Thyroid gland (tissue), 4 donors: ENCODE measurements at regions not wholly inside any gene's neighbourhood (a gene's known extent, or its start where the extent isn't known, plus 50 kb on each side); places are given as distances from the start of the nearest gene placed in this dataset.

Experiments used
- POLR2A ChIP-seq, 2 donors: fragments of 450-650 bp; IDR thresholded peaks; one replicate each; pipeline ENCODE4 v1.6.1; 2017; ENCODE audit warnings: antibody characterized with exemption in 2 of 2, mild to moderate bottlenecking in 2 of 2, moderate library complexity in 1 of 2
- TF ChIP-seq, protein P1 (sequence below), 6 experiments: fragments of 200-600 bp in 3 of 6; fragments of 450-650 bp in 3 of 6; sonication (generic) in 3 of 6; IDR thresholded peaks; one replicate each; pipeline ENCODE4 v1.5.1; 2016 to 2019; ENCODE audit warnings: antibody characterized with exemption in 6 of 6, mild to moderate bottlenecking in 2 of 6, inconsistent platforms in 1 of 6, moderate library complexity in 1 of 6

DNA sequence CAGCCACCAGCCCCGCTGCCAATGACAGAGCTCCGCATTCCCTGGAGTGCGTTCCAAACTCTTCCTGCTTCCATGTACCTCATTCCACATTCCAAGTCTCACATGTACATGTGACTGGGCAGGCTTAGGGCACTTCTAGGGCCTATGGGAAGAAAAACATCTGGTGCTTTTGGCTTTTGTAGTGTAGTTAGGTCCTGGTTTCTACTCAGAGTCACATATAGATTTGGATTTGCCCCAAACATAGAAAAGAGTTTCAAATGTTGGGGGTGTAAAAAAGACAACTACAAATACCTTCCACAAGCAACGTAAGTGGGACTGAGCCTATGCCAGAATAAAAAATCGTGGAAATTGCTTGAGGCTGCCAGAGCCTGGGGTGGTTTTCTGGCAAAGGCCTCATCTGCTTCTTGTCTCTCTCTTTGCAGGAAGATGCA is 84.1 kb downstream of the ZNF467 start:
- TF ChIP-seq, protein P1, sequence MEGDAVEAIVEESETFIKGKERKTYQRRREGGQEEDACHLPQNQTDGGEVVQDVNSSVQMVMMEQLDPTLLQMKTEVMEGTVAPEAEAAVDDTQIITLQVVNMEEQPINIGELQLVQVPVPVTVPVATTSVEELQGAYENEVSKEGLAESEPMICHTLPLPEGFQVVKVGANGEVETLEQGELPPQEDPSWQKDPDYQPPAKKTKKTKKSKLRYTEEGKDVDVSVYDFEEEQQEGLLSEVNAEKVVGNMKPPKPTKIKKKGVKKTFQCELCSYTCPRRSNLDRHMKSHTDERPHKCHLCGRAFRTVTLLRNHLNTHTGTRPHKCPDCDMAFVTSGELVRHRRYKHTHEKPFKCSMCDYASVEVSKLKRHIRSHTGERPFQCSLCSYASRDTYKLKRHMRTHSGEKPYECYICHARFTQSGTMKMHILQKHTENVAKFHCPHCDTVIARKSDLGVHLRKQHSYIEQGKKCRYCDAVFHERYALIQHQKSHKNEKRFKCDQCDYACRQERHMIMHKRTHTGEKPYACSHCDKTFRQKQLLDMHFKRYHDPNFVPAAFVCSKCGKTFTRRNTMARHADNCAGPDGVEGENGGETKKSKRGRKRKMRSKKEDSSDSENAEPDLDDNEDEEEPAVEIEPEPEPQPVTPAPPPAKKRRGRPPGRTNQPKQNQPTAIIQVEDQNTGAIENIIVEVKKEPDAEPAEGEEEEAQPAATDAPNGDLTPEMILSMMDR (IDR thresholded peaks at IDR 0.05): no peak
- TF ChIP-seq POLR2A (IDR thresholded peaks at IDR 0.05): no peak
